HepG2 (cell line): ENCODE measurements at regions not wholly inside any gene's neighbourhood (a gene's known extent, or its start where the extent isn't known, plus 50 kb on each side); places are given as distances from the start of the nearest gene placed in this dataset.

ENCODE experiments used
- HDAC2 ChIP-seq: sonication (generic); formaldehyde crosslinking; IDR thresholded peaks from 2 replicates; pipeline ENCODE4 v1.4.0; 2020; ENCODE audit warnings: missing genetic modification reagents
- HNRNPK ChIP-seq: fragments of 200-400 bp; formaldehyde crosslinking; IDR thresholded peaks from 2 replicates; pipeline ENCODE4 v1.6.1; 2018; ENCODE audit warnings: low read length, low read depth, moderate library complexity, mild to moderate bottlenecking; ENCODE audit not compliant: poor library complexity, severe bottlenecking
- KLF9 ChIP-seq: IDR thresholded peaks from 2 replicates; pipeline ENCODE4 v1.6.1; 2016; ENCODE audit warnings: low read depth
- NFIC ChIP-seq: IDR thresholded peaks from 2 replicates; pipeline ENCODE4 v1.6.1; 2012; ENCODE audit warnings: mild to moderate bottlenecking, low read length, inconsistent platforms
- ZNF224 ChIP-seq: sonication (generic); formaldehyde crosslinking; IDR thresholded peaks from 2 replicates; pipeline ENCODE4 v1.5.0; 2020; ENCODE audit warnings: mild to moderate bottlenecking, missing genetic modification reagents
- ZSCAN29 ChIP-seq: sonication (generic); formaldehyde crosslinking; conservative IDR thresholded peaks from 2 replicates; pipeline ENCODE4 v1.4.0; 2020; ENCODE audit warnings: mild to moderate bottlenecking, missing genetic modification reagents
- TF ChIP-seq, protein P1 (sequence below): sonication (generic); formaldehyde crosslinking; IDR thresholded peaks from 2 replicates; pipeline ENCODE4 v1.5.0; 2020; ENCODE audit warnings: mild to moderate bottlenecking, missing genetic modification reagents, moderate library complexity

DNA sequence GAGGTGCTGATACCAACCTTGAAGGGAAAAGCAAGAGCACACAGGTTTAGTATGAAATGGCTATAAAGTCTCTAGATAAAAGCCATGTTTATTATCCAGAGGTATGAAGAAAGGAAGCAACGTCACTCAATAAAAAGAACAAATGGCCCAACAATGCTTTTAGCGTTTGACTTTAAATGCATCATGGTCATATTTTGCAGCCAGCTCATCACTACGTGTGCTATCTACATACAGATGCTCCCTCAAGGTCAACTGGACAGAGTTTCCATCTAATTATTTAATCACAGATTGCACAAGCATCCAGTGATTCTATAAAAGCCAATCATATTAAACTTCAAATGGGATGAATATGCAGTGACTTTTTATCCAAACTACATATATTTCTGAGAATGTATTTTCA lies 127.6 kb upstream of the SYNDIG1 start:
- TF ChIP-seq, protein P1, sequence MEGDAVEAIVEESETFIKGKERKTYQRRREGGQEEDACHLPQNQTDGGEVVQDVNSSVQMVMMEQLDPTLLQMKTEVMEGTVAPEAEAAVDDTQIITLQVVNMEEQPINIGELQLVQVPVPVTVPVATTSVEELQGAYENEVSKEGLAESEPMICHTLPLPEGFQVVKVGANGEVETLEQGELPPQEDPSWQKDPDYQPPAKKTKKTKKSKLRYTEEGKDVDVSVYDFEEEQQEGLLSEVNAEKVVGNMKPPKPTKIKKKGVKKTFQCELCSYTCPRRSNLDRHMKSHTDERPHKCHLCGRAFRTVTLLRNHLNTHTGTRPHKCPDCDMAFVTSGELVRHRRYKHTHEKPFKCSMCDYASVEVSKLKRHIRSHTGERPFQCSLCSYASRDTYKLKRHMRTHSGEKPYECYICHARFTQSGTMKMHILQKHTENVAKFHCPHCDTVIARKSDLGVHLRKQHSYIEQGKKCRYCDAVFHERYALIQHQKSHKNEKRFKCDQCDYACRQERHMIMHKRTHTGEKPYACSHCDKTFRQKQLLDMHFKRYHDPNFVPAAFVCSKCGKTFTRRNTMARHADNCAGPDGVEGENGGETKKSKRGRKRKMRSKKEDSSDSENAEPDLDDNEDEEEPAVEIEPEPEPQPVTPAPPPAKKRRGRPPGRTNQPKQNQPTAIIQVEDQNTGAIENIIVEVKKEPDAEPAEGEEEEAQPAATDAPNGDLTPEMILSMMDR (CRISPR knock-in tag) = no peak
- TF ChIP-seq ZNF224 (no peak), NFIC (no peak), KLF9 (CRISPR knock-in tag) (no peak), ZSCAN29 (CRISPR knock-in tag) (no peak), HDAC2 (CRISPR knock-in tag) (no peak), HNRNPK (no peak)
